ENCODE measurements at regions not wholly inside any gene's neighbourhood (a gene's known extent, or its start where the extent isn't known, plus 50 kb on each side); places are given as distances from the start of the nearest gene placed in this dataset.

DNA sequence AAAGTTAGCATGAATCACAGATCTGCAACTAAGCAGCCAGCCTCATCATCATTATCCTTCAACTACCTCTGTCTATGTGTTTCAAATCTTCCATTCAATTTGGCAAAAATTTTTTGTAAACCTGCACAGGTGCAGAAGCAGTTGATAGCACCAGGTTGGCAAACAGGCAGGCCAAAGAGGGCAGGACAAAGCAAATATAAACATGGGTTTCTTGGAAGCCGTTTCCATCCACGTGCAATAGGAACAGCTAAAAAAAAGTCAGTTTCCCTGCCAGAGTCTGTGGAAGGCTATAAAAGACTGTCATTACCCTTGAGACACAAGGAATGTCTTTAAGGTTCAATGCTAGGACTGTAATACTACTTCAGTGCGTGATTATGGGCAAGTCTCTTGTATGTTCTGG is 253.2 kb downstream of the PDHA2 start:
- Histone ChIP-seq H3K9me3 (no peaks in the 10 kb centered on the region), H3K27me3 (no peaks in the 10 kb centered on the region), H3K36me3 (no peaks in the 10 kb centered on the region), H3K4me1 (no peaks in the 10 kb centered on the region), H3K27ac (no peak overlapping the region), H3K4me3 (no peak overlapping the region)
- TF ChIP-seq POLR2A (IDR thresholded peaks at IDR 0.05) (no peak), POLR2AphosphoS5 (IDR thresholded peaks at IDR 0.05) (no peak), EP300 (IDR thresholded peaks at IDR 0.05) (no peak)
- TF ChIP-seq, protein P1, sequence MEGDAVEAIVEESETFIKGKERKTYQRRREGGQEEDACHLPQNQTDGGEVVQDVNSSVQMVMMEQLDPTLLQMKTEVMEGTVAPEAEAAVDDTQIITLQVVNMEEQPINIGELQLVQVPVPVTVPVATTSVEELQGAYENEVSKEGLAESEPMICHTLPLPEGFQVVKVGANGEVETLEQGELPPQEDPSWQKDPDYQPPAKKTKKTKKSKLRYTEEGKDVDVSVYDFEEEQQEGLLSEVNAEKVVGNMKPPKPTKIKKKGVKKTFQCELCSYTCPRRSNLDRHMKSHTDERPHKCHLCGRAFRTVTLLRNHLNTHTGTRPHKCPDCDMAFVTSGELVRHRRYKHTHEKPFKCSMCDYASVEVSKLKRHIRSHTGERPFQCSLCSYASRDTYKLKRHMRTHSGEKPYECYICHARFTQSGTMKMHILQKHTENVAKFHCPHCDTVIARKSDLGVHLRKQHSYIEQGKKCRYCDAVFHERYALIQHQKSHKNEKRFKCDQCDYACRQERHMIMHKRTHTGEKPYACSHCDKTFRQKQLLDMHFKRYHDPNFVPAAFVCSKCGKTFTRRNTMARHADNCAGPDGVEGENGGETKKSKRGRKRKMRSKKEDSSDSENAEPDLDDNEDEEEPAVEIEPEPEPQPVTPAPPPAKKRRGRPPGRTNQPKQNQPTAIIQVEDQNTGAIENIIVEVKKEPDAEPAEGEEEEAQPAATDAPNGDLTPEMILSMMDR (IDR thresholded peaks at IDR 0.05), result no peak
- 31% methylated on average over 3 of the region's 3 CpGs for WGBS
- no peak for DNase-seq (ENCODE audit: low spot score in 2 of 2)

DNA sequence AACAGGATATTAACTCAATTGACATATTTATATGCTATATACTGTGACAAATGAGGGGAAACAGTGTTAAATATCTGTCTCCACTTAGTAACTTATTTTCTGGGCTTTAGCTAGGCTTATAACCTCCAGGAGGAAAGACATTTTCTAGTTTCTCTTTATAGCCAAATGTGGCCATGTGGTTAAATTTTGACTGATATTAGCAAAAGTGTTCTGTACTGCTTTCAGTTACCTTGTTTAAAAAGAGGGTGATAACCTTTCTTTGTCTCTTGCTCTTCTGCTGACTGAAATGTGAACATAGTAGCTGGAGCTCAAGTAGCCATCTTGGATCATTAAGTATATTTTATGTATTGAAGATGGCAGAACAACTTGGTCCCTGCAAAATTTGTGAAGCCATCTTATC is 253.7 kb downstream of the PDHA2 start:
- Histone ChIP-seq H3K36me3 (no peaks in the 10 kb centered on the region), H3K27me3 (no peaks in the 10 kb centered on the region), H3K9me3 (no peaks in the 10 kb centered on the region), H3K4me1 (no peaks in the 10 kb centered on the region), H3K4me3 (no peak overlapping the region), H3K27ac (no peak overlapping the region)
- TF ChIP-seq POLR2AphosphoS5 (IDR thresholded peaks at IDR 0.05) (no peak), POLR2A (IDR thresholded peaks at IDR 0.05) (no peak), EP300 (IDR thresholded peaks at IDR 0.05) (no peak)
- TF ChIP-seq, protein P1 (IDR thresholded peaks at IDR 0.05), result no peak
- DNase-seq (ENCODE audit: low spot score in 2 of 2), result no peak

DNA sequence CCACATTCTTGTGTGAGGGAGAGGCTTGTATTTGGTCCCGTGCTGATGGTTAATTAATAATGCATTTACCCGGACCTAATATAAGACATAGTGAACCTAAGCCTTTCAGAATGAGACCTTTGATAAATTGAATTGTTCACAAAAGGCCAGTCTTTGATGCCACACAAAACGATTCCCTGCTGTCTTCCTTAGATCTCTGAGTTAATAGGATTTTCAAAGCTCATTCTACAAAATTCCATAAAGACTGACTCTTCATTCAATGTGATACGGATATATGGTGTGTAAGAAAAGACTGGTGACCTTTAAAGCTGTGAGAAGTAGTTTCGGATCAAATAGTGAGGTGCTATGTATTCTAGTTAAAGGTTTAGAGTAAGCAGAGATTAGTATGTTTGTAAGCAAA is 254.3 kb downstream of the PDHA2 start:
- Histone ChIP-seq H3K4me1 (no peaks in the 10 kb centered on the region), H3K27ac (no peak overlapping the region), H3K27me3 (no peaks in the 10 kb centered on the region), H3K9me3 (no peaks in the 10 kb centered on the region), H3K4me3 (no peak overlapping the region), H3K36me3 (no peaks in the 10 kb centered on the region)
- no peak for DNase-seq (ENCODE audit: low spot score in 2 of 2)
- 77% methylated on average over 5 of the region's 5 CpGs for WGBS
- TF ChIP-seq, protein P1 (IDR thresholded peaks at IDR 0.05), result no peak
- no peak for TF ChIP-seq POLR2AphosphoS5 (IDR thresholded peaks at IDR 0.05)
- TF ChIP-seq POLR2A (IDR thresholded peaks at IDR 0.05), result no peak

DNA sequence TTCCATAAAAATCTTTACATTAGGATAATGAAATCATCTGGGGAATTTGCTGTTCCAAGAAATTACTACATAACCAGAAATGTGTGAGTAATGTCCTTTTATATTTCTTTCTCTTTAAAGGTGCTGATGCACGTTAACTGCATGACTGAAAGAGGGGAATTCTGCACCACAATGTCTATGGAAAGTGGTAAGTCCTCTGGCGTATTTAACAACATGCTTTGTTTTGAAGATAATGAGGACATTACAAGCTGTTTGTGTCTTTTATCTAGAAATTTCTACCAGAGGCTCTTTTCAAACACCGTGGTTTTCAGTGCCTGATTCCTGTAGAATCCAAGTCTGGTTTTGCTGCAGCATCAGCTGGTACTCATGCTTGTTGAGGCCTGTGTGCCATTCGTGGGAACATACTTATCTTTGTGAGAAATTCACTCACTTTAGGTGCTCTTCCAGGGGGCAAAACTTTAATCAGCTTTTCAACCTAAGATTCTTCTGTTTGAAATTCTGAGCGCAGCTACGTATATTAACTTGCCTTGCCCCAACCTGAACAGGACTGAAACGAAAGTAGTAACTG is 257.2 kb downstream of the PDHA2 start:
- Histone ChIP-seq H3K9me3 (no peaks in the 10 kb centered on the region), H3K27me3 (no peaks in the 10 kb centered on the region), H3K36me3 (no peaks in the 10 kb centered on the region), H3K4me1 (no peaks in the 10 kb centered on the region), H3K4me3 (no peak overlapping the region), H3K27ac (no peak overlapping the region)
- DNase-seq (ENCODE audit: low spot score in 2 of 2), result no peak
- TF ChIP-seq EP300 (IDR thresholded peaks at IDR 0.05), result no peak
- no peak for TF ChIP-seq POLR2AphosphoS5 (IDR thresholded peaks at IDR 0.05)
- no peak for TF ChIP-seq POLR2A (IDR thresholded peaks at IDR 0.05)
- TF ChIP-seq, protein P1 (IDR thresholded peaks at IDR 0.05), result no peak
- 51% methylated on average over 7 of the region's 7 CpGs for WGBS

GRCh38 chr4:96097693-96098092 is 257.8 kb downstream of the PDHA2 start:
- DNase-seq (ENCODE audit: low spot score in 2 of 2), result no peak
- Histone ChIP-seq H3K9me3 (no peaks in the 10 kb centered on the region), H3K36me3 (no peaks in the 10 kb centered on the region), H3K27me3 (no peaks in the 10 kb centered on the region), H3K4me3 (no peak overlapping the region), H3K4me1 (no peaks in the 10 kb centered on the region), H3K27ac (no peak overlapping the region)
- TF ChIP-seq POLR2AphosphoS5 (IDR thresholded peaks at IDR 0.05) (no peak), POLR2A (IDR thresholded peaks at IDR 0.05) (no peak), EP300 (IDR thresholded peaks at IDR 0.05) (no peak)
- TF ChIP-seq, protein P1 (IDR thresholded peaks at IDR 0.05), result no peak
- 54% methylated on average over 1 of the region's 1 CpG for WGBS

Measured in suprapubic skin (tissue), 4 donors.